ENCODE measurements at regions not wholly inside any gene's neighbourhood (a gene's known extent, or its start where the extent isn't known, plus 50 kb on each side); places are given as distances from the start of the nearest gene placed in this dataset.

DNA sequence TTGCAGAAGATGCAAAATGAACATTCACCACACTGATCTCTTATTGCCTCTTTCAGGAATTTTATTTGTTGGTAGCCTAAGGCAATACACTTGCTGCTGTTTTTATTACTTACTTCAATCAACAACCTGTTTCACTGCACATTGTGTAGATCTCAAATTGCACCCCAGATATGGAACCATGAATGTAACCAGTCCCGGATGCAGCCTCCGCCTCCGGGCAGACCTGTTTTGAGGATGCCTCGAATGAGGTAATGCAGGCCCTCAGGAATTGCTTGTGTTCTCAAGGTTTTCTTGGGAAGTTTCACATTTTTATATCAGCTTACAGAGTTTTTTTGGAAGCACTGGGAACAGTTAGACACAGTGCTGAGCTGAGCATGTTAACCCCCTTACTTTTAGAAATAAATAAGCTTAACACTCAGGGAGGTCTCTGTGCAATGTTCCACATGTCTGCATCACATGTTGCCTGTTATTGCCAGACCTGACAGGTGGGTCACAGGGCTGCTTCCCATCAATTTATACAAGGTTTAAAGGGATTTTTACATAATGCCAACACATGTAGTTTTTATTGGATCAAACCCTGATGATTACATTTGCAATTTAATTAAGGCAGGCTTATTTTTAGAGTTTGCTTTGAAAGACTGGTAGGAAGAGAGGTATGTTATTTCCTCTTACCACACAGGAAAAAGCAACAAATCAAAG, 193.1 kb upstream of the POM121L12 start:
- TF ChIP-seq ZNF24 (tag by site-specific recombination; IDR thresholded peaks at IDR 0.05) (no peak), SP2 (tag by site-specific recombination; IDR thresholded peaks at IDR 0.05) (no peak), CTCF (tag by site-specific recombination; IDR thresholded peaks at IDR 0.05) (no peak), TRIM28 (IDR thresholded peaks at IDR 0.05; ENCODE audit: borderline replicate concordance, low read length) (no peak), ZNF274 (IDR thresholded peaks at IDR 0.05; ENCODE audit: low read length) (no peak), ZNF274 (tag by site-specific recombination; IDR thresholded peaks at IDR 0.05; ENCODE audit: borderline replicate concordance) (no peak), SETDB1 (IDR thresholded peaks at IDR 0.05; ENCODE audit: insufficient read length, low read length) (no peak), ZNF76 (tag by site-specific recombination; IDR thresholded peaks at IDR 0.05; ENCODE audit: borderline replicate concordance, low read depth) (no peak), ZNF10 (tag by site-specific recombination; IDR thresholded peaks at IDR 0.05) (no peak), ZNF473 (tag by site-specific recombination; IDR thresholded peaks at IDR 0.05) (no peak), ZSCAN18 (tag by site-specific recombination; IDR thresholded peaks at IDR 0.05) (no peak)
- TF ChIP-seq, protein P1, sequence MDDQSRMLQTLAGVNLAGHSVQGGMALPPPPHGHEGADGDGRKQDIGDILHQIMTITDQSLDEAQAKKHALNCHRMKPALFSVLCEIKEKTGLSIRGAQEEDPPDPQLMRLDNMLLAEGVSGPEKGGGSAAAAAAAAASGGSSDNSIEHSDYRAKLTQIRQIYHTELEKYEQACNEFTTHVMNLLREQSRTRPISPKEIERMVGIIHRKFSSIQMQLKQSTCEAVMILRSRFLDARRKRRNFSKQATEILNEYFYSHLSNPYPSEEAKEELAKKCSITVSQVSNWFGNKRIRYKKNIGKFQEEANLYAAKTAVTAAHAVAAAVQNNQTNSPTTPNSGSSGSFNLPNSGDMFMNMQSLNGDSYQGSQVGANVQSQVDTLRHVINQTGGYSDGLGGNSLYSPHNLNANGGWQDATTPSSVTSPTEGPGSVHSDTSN (CRISPR knock-in tag; IDR thresholded peaks at IDR 0.05), result no peak

All from HEK293 (cell line).